IMR-90 (cell line): ENCODE measurements at regions not wholly inside any gene's neighbourhood (a gene's known extent, or its start where the extent isn't known, plus 50 kb on each side); places are given as distances from the start of the nearest gene placed in this dataset.

Experiments used
- ATAC-seq: fragments of 200-7000 bp; cut with Tn5 transposase; 2 replicates; pipeline ENCODE4 v1.9.1; 2020; ENCODE audit warnings: low read depth, mild to moderate bottlenecking, moderate library complexity
- BruUV-seq: library from RNA; stranded (reverse); fragments of 400-500 nt; replicated peaks from 2 replicates; lab custom pipeline; 2021; lab: Mats Ljungman, UMichigan
- CTCF ChIA-PET: fragments of 300-600 bp; formaldehyde crosslinking; extraction: SDS; loops from one replicate; lab custom pipeline; 2021; ENCODE audit warnings: antibody characterized with exemption; lab: Yijun Ruan, JAX
- POLR2A ChIA-PET: fragments of 300-600 bp; sonication (Branson Sonifier 250); formaldehyde crosslinking; loops from one replicate; lab custom pipeline; 2022; ENCODE audit warnings: antibody characterized with exemption; ENCODE audit not compliant: unreplicated experiment; lab: Charles Lee
- DNase-seq: peaks from one replicate; pipeline ENCODE4 v3.0.0; 2013
- H2AFZ ChIP-seq: replicated peaks from 2 replicates; pipeline ENCODE3; 2013; ENCODE audit warnings: low read length, mild to moderate bottlenecking; ENCODE audit not compliant: poor library complexity
- H2AK5ac ChIP-seq: 2 replicates; pipeline ENCODE4 v1.6.1; 2013; ENCODE audit warnings: low read depth, low read length, inconsistent platforms
- H2AK9ac ChIP-seq: replicated peaks from 2 replicates; pipeline ENCODE3; 2013; ENCODE audit warnings: mild to moderate bottlenecking, low read depth, low read length, moderate library complexity; ENCODE audit not compliant: poor library complexity
- H2BK120ac ChIP-seq: 2 replicates; pipeline ENCODE4 v1.6.1; 2013; ENCODE audit warnings: low read depth, low read length, inconsistent platforms
- H2BK15ac ChIP-seq: 3 replicates; pipeline ENCODE4 v1.6.1; 2013; ENCODE audit warnings: low read depth, low read length, inconsistent platforms
- H2BK20ac ChIP-seq: 2 replicates; pipeline ENCODE4 v1.6.1; 2013; ENCODE audit warnings: low read depth, mild to moderate bottlenecking, inconsistent platforms, low read length, moderate library complexity
- H2BK5ac ChIP-seq: 2 replicates; pipeline ENCODE4 v1.6.1; 2013; ENCODE audit warnings: mild to moderate bottlenecking, low read depth, low read length, inconsistent platforms; ENCODE audit not compliant: poor library complexity, severe bottlenecking
- H3K14ac ChIP-seq: replicated peaks from 2 replicates; pipeline ENCODE4 v1.6.1; 2013; ENCODE audit warnings: low read depth, low read length, inconsistent platforms
- H3K18ac ChIP-seq: 2 replicates; pipeline ENCODE4 v1.6.1; 2013; ENCODE audit warnings: low read depth, low read length, control low read depth
- H3K23ac ChIP-seq: 2 replicates; pipeline ENCODE4 v1.6.1; 2013; ENCODE audit warnings: low read depth, low read length, inconsistent platforms
- H3K27ac ChIP-seq: 2 replicates; pipeline ENCODE4 v1.5.1; 2013; ENCODE audit warnings: mild to moderate bottlenecking, control low read depth, low read length; ENCODE audit not compliant: insufficient read depth
- H3K27me3 ChIP-seq: 2 replicates; pipeline ENCODE4 v1.6.1; 2013; ENCODE audit warnings: low read length; ENCODE audit not compliant: control insufficient read depth, insufficient read depth
- H3K36me3 ChIP-seq: 2 replicates; pipeline ENCODE4 v1.6.1; 2013; ENCODE audit warnings: low read length, mixed read lengths; ENCODE audit not compliant: control insufficient read depth, insufficient read depth
- H3K4ac ChIP-seq: 2 replicates; pipeline ENCODE4 v1.6.1; 2013; ENCODE audit warnings: low read depth, low read length, inconsistent platforms
- H3K4me1 ChIP-seq: 2 replicates; pipeline ENCODE4 v1.6.1; 2013; ENCODE audit warnings: low read length, mixed read lengths; ENCODE audit not compliant: control insufficient read depth, insufficient read depth
- H3K4me2 ChIP-seq: 2 replicates; pipeline ENCODE4 v1.6.1; 2013; ENCODE audit warnings: low read depth, mild to moderate bottlenecking, control low read depth, low read length, moderate library complexity
- H3K4me3 ChIP-seq: 2 replicates; pipeline ENCODE4 v1.5.1; 2013; ENCODE audit warnings: low read depth, mild to moderate bottlenecking, control low read depth, low read length, moderate library complexity; ENCODE audit not compliant: insufficient read depth
- H3K56ac ChIP-seq: 2 replicates; pipeline ENCODE4 v1.6.1; 2013; ENCODE audit warnings: low read length, inconsistent platforms; ENCODE audit not compliant: insufficient read depth; ENCODE audit errors: extremely low read depth
- H3K79me1 ChIP-seq, 2 experiments: 2 replicates each; pipeline ENCODE4 v1.6.1; 2013; ENCODE audit warnings: low read length in 2 of 2, inconsistent platforms in 1 of 2, low read depth in 1 of 2
- H3K9ac ChIP-seq: 2 replicates; pipeline ENCODE4 v1.6.1; 2013; ENCODE audit warnings: low read depth, low read length, control low read depth
- H3K9me1 ChIP-seq: 2 replicates; pipeline ENCODE4 v1.6.1; 2013; ENCODE audit warnings: low read length, inconsistent platforms; ENCODE audit not compliant: insufficient read depth
- H3K9me3 ChIP-seq: 2 replicates; pipeline ENCODE4 v1.6.1; 2013; ENCODE audit warnings: low read length; ENCODE audit not compliant: control insufficient read depth, insufficient read depth
- H4K20me1 ChIP-seq: 2 replicates; pipeline ENCODE4 v1.6.1; 2013; ENCODE audit warnings: low read length, inconsistent platforms; ENCODE audit not compliant: insufficient read depth
- H4K5ac ChIP-seq: 2 replicates; pipeline ENCODE4 v1.6.1; 2013; ENCODE audit warnings: mild to moderate bottlenecking, low read depth, low read length, control low read depth
- H4K8ac ChIP-seq, 2 experiments: 2 replicates each; pipeline ENCODE4 v1.6.1; 2013; ENCODE audit warnings: low read depth in 2 of 2, low read length in 2 of 2, control low read depth in 1 of 2, inconsistent platforms in 1 of 2
- H4K91ac ChIP-seq: 2 replicates; pipeline ENCODE4 v1.6.1; 2013; ENCODE audit warnings: low read depth, low read length, inconsistent platforms; ENCODE audit not compliant: insufficient read depth
- ELK1 ChIP-seq: fragments of 150-350 bp; IDR thresholded peaks from 2 replicates; pipeline ENCODE4 v1.6.1; 2016; ENCODE audit warnings: low read depth, mild to moderate bottlenecking, low read length, moderate library complexity, borderline replicate concordance
- USF2 ChIP-seq: fragments of 150-350 bp; IDR thresholded peaks from 2 replicates; pipeline ENCODE4 v1.6.1; 2017; ENCODE audit warnings: mild to moderate bottlenecking, antibody characterized with exemption, low read length, low read depth
- WGBS, 2 experiments: methylation state at CpG; one replicate each; pipeline versions ENCODE4 v1.1.5 to v1.1.7; 2013; ENCODE audit warnings: missing lambda C conversion rate in 2 of 2; ENCODE audit not compliant: insufficient read length in 1 of 2; ENCODE audit errors: extremely low coverage in 2 of 2; 5-methylcytosine and 5-hydroxymethylcytosine counted together
- dilution Hi-C: fragments of 300-500 bp; cut with HindIII; formaldehyde crosslinking; loops from one replicate; pipeline ENCODE4 v1.14.3; 2018; ENCODE audit warnings: low sequenced_read_pairs; ENCODE audit not compliant: unreplicated experiment
- in situ Hi-C: fragments of 300-500 bp; cut with MboI; formaldehyde crosslinking; loops from 3 replicates; pipeline ENCODE4 v1.14.3; 2019; ENCODE audit warnings: low sequenced_read_pairs, inconsistent platforms, mixed read lengths
- intact Hi-C: fragments of 100-400 bp; cut with micrococcal nuclease; formaldehyde crosslinking; loops from 2 replicates; pipeline ENCODE4 v1.10.0; 2022

GRCh38 chr6:93494057-93494456 lies 74.7 kb upstream of the EPHA7 start:
- Histone ChIP-seq H3K18ac (no peak overlapping the region), H4K5ac (no peak overlapping the region), H2AK5ac (no peak overlapping the region), H3K4me1 (no peaks in the 10 kb centered on the region), H3K56ac (no peak overlapping the region), H4K91ac (no peak overlapping the region), H3K4ac (no peak overlapping the region), H2BK20ac (no peak overlapping the region), H3K27ac (no peak overlapping the region), H3K27me3 (no peaks in the 10 kb centered on the region), H2AK9ac (no peak overlapping the region), H3K9ac (no peak overlapping the region), H2BK5ac (no peak overlapping the region), H2AFZ (no peak overlapping the region), H3K79me1 (no peaks in the 10 kb centered on the region), H3K4me2 (no peak overlapping the region), H2BK120ac (no peak overlapping the region), H3K23ac (no peak overlapping the region), H3K36me3 (no peaks in the 10 kb centered on the region), H3K14ac (no peak overlapping the region), H3K9me3 (no peaks in the 10 kb centered on the region), H2BK15ac (no peak overlapping the region), H4K8ac (no peak overlapping the region), H4K20me1 (no peaks in the 10 kb centered on the region), H3K4me3 (no peak overlapping the region), H3K9me1 (no peaks in the 10 kb centered on the region)
- no CpG with 5 or more reads among the region's 3 CpGs for WGBS, 2 experiments
- no TSS peak for BruUV-seq
- in situ Hi-C loops (no loop called here), dilution Hi-C loops (no loop called here), intact Hi-C loops (no loop called here)
- ATAC-seq: no peak
- ChIA-PET POLR2A (no interaction called here), CTCF (no interaction called here)
- no peak for DNase-seq
- TF ChIP-seq ELK1: no peak
- TF ChIP-seq USF2: no peak
